IMR-90 (cell line): ENCODE measurements at regions not wholly inside any gene's neighbourhood (a gene's known extent, or its start where the extent isn't known, plus 50 kb on each side); places are given as distances from the start of the nearest gene placed in this dataset.

Experiments
- CEBPB ChIP-seq: IDR thresholded peaks from 2 replicates; pipeline ENCODE4 v1.6.1; 2012; ENCODE audit warnings: low read depth, low read length, improper control_type of control experiment
- CTCF ChIP-seq: conservative IDR thresholded peaks from 2 replicates; pipeline ENCODE4 v1.5.1; 2012; ENCODE audit warnings: mild to moderate bottlenecking, low read depth, low read length, improper control_type of control experiment

GRCh38 chr6:154619146-154619545 is 108.7 kb upstream of the CNKSR3 start:
- no peak for TF ChIP-seq CEBPB
- TF ChIP-seq CTCF, result no peak
